ENCODE measurements at regions not wholly inside any gene's neighbourhood (a gene's known extent, or its start where the extent isn't known, plus 50 kb on each side); places are given as distances from the start of the nearest gene placed in this dataset.

GRCh38 chr20:60371384-60371783 is 413.2 kb downstream of the CDH26 start:
- TF ChIP-seq ELK1 (IDR thresholded peaks at IDR 0.05; ENCODE audit: low read depth, low read length): no peak
- TF ChIP-seq POLR2A (IDR thresholded peaks at IDR 0.05; ENCODE audit: low read length): no peak
- TF ChIP-seq CTCF (IDR thresholded peaks at IDR 0.05): no peak
- TF ChIP-seq RAD21 (conservative IDR thresholded peaks at IDR 0.05 in 1 of 2, IDR thresholded peaks at IDR 0.05 in 1 of 2): no peak
- TF ChIP-seq PHF8 (IDR thresholded peaks at IDR 0.05; ENCODE audit: borderline replicate concordance, low read depth): no peak
- TF ChIP-seq POLR2AphosphoS2 (conservative IDR thresholded peaks at IDR 0.05; ENCODE audit: low read length): no peak
- TF ChIP-seq CEBPB (IDR thresholded peaks at IDR 0.05): no peak
- TF ChIP-seq BCL3 (IDR thresholded peaks at IDR 0.05): no peak
- no peak for TF ChIP-seq RARB (CRISPR knock-in tag; IDR thresholded peaks at IDR 0.05)
- no peak for TF ChIP-seq TP53 (CRISPR knock-in tag; IDR thresholded peaks at IDR 0.05)
- no peak for TF ChIP-seq SMC3 (IDR thresholded peaks at IDR 0.05)
